ENCODE measurements at regions not wholly inside any gene's neighbourhood (a gene's known extent, or its start where the extent isn't known, plus 50 kb on each side); places are given as distances from the start of the nearest gene placed in this dataset.
A peak's percentile ranks its signal among the peaks of the same experiment; 100 is the strongest.
"Not testable (repeated sequence)": the region's sequence is repeated elsewhere in the genome, so short reads cannot be mapped to it uniquely, and the experiment has no call there.

- no peak for DNase-seq
Measured at GRCh38 chr5:56410696-56411095, 177.6 kb upstream of the ANKRD55 start.

DNA sequence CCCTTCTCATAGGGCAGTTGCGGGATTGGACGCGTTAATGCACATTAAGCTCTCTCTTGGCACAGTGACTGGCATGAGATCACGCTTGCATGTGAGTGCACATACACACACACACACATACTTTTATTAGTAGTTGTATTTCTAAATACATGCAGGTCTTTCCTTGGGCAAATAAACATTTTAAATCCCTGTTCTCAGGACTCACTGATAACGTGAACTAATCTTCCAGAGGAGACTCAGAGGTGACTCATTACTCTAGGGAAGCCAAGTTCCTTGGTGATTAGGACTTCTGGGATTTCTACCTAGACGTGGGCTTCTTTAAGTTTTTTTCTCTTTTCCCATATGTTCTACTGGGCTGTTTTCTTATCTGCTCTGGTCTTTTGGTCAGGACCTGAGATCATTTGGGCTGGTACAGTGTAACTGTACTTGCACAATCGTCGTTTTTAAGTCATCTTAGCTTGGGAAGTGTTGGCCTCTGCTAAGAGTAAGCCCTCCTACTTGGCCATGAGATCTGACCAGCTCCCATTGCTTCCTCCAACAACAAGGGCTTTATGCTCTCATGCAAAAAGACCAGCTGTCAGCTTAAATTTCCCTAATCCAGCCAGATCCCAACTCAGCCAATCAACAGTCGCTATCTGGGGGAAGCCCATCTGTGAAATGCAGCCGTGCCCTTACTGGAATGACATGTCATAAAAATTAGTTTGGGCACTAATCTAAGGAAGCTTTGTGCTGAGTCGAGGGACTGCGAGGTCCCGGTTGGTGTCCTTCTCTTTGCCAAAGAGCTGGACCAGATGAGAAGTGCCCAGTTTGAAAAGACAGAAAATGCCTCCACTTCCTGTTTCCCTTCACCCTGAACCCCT, 176.4 kb upstream of the ANKRD55 start:
- DNase-seq, result no peak

DNA sequence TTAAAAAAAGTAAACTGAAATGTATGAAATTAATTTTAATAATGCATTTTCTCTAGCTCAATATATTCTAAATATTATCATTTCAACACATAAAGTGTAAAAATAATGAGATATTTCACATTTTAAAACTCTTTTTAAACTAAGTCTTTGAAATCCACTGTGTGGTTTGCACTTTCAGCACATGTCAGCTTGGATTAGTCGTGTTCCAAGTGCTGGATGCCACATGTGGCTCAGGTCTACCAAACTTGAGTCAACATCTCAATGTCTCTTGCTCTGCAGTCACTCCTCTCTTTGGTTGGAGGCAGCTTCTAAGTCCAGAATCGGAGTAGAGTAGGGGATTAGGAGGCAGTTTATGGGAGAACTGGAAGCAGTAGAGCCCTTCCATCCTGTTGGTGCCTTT, 173.7 kb upstream of the ANKRD55 start:
- no peak for DNase-seq

DNA sequence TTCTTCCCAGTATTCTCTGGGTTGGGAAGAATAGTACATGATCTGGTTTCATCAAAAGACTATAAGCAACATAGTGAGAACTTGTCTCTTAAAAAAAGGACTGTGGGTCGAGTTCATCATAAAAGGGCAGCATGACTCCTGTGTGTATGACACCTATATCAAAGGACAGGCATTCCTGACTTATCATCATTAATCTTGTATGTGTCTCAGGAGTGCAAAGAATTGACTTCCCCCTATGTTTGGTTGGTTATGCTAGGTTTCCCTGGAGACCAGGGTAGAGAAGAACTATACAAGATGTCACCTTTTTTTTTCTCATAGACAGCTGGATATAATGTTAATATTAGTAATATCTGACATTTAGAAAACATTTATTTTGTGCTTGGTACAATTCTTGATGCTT, 173.1 kb upstream of the ANKRD55 start:
- no peak for DNase-seq

- no peak for DNase-seq
Measured at GRCh38 chr5:56405116-56405908, 172.2 kb upstream of the ANKRD55 start.

DNA sequence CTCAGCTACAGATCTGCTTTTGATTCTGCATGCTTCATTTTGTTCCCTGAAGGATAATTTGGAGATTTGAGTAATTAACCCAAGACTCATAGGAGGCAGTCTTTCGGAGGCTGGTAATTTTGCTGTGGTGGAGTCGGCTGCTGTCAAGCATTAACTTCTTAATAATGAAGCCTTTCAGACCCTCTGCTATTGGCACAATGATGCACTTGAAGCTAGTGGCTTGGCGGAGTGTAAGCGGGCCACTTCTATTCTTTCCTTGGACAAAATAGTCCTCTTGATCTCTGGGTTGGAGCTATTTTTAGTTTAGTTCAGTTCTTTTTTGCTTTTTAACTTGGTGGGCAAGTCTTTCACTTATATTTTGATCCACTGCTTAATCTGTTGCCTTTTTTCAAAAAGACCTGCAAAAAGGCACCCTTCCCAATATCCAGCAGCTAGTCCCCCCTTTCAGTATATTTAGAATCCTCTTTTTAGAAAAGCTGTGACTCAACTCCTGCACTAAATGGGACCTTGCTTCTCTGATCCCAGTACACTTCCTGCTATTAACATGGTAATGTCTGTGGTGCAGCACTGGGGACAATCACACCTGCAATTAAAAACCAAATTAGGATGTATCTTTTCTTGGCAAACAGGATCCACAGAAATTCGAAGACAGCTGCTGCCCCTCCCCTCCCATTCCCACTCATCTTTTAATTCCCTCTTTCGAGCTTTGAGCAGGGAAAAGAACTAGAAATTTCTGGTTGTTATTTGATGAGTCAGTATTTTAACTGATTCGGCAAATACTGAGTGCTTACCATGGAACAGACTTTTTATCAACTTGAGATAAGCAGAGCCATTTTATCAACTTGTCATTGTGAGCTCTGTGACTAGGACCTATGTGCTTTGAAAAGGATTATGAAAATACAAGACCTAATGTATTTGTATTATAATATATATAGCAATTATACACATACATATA, 169.4 kb upstream of the ANKRD55 start:
- DNase-seq, result peak in 1 of 2 experiments; percentile 17

- DNase-seq, result not testable (repeated sequence)
Measured at GRCh38 chr5:56397796-56398195, 164.7 kb upstream of the ANKRD55 start.

DNA sequence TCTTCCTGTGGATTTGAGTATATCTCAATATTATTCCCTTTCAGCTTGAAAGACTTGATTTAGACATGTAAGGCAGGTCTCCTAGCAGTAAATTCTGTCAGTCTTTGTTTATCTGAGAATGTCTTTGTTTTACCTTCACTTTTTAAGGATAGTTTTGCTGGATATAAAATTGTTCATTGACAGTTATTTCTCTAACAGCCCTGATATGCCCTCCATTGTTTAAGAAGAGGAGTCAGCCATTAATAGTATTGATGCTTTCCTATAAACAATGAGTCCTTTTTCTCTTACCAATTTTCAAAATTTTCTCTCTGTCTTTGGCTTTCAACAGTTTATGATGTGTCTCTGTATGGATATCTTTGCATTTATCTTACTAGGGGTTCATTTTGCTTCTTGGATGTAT, 163.5 kb upstream of the ANKRD55 start:
- DNase-seq, result no peak

GRCh38 chr5:56389261-56389660, 156.1 kb upstream of the ANKRD55 start:
- no peak for DNase-seq

DNA sequence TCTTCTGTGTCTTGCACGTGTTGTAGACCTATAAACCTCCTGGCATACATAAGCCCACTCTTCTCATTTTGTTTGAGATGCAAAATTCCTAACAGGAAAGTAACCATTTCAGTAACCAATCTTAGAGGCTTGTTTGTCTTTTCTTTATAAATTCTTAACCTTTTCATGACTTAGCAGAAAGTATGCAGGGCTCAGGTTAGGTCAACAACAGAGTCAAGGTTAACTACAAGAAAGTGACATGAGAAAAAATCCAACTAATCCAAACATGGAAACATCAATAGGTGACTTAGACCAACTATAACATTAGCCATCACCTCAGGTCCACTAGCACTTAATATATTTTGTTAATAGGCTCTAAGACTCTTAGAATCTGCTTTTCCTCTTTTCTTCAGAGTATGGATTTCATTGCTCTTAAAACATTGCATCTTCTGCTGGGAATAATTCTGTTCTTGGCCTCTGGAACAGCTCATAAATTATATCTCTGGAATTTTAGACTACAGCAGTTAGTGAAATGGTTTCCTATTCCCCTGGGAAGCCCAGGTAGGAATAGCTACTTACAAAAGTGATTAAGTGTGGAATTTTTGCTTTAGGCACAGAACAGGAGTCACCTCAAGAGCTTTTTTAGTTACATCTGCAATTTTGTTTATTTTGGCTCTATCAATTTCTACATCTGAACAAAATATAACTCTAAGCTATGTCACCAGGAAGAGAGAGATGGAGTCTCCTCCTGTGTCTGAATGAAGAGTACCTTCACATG, 155.3 kb upstream of the ANKRD55 start:
- no peak for DNase-seq

DNA sequence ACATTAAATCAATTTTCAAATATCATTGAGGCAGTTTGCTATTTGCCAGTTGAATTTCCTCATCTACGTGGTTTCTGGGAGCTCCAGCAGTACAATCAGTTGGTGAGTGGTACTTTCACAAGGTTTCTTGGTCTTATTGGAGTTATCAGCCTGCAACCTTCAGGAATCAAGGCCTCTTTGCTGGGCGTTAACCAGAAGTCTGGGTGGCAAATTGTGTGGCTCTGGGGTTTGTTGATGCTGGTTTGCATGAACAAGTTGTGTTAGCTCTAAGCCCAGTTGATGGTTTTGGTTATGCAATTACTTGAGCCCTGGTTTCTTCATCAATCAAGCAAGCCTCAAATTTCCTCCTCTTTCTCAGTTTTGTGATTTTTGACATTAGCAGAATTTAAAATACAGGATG, 152.9 kb upstream of the ANKRD55 start:
- DNase-seq, result no peak

- DNase-seq, result no peak
Measured at GRCh38 chr5:56384186-56384585, 151.1 kb upstream of the ANKRD55 start.

- DNase-seq, result no peak
Measured at GRCh38 chr5:56383761-56384160, 150.6 kb upstream of the ANKRD55 start.

DNA sequence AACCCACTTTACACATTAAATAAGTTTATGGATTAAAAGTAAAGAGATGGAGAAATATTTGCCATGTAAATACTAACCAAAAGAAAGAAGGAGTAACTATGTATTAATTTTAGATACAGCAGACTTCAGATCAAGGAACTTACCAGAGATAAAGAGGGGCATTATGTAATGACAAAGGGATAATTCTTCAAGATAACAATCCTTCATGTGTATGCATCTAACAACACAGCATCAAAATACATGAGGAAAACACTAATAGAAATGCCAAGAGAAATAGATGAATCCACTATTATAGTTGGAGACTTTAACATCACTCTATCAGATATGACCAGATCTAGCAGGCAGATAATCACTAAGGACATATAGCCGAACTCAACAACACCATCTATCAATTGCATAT, 149.8 kb upstream of the ANKRD55 start:
- DNase-seq, result no peak

DNA sequence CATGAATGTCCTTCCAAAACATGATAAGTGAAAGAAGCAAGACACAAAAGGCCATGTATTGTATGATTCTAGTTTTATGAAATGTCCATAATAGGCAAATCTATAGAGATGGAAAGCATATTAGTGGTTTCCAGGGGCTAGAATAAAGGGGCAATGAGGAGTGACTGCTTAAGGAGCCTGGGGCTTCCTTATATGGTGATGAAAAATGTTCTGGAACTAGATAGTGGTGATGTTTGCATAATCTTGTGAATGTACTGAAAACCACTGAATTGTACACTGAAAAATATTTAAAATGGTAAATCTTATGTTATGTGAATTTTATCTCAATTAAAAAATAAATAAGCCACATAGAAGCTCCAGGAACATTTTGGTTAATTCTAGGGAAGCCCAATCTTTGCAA, 144.4 kb upstream of the ANKRD55 start:
- DNase-seq, result no peak

DNA sequence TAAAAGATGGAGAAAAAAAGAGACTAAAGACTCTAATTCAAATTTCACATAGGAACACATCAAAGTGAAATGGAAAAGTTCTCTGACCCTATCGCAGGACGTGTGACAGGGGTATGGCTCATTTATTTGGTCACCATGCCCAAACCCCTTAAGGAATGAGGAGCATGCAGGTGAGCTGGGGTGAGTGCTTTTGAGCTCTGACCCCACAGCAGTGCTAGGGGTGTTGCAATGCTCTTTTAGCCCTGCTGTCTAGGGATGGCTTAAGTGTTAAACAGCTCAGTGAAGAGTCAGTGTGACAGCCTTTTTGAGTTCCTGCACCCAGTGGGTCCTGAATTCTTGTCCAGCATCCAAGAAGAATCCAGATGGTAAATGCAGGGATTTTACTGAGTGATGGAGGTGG, 143.0 kb upstream of the ANKRD55 start:
- DNase-seq, result no peak

- DNase-seq, result peak; percentile 20 to 74
Measured at GRCh38 chr5:56375011-56375410, 141.9 kb upstream of the ANKRD55 start.

GRCh38 chr5:56372491-56372890, 139.4 kb upstream of the ANKRD55 start:
- DNase-seq, result not testable (repeated sequence)

GRCh38 chr5:56369361-56369811, 136.3 kb upstream of the ANKRD55 start:
- DNase-seq, result no peak

DNA sequence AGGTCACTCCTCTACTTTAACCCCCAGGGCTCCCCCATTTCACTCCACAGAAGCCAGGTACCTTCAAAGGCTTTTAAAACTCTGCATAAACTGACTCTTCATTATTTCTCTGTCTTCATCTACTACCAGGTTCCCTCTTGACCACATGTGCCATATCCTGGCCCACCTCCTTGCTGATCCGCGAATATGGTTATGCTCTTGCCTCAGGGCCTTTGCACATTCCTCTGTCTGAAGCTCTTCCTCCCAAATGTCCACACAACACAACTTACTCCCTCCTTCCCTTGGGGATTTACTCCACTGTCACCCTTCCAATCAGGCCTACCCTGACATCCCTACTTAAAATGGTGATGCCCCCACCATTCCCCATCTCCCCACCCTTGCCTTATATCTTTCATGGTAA, 134.6 kb upstream of the ANKRD55 start:
- DNase-seq, result no peak

GRCh38 chr5:56366986-56367385, 133.9 kb upstream of the ANKRD55 start:
- DNase-seq, result no peak

- no peak for DNase-seq
Measured at GRCh38 chr5:56361398-56361797, 128.3 kb upstream of the ANKRD55 start.
